WTC11 (cell line): ENCODE measurements at regions not wholly inside any gene's neighbourhood (a gene's known extent, or its start where the extent isn't known, plus 50 kb on each side); places are given as distances from the start of the nearest gene placed in this dataset.

ENCODE experiments used
- ATAC-seq: fragments of 200-7000 bp; cut with Tn5 transposase; 2 replicates; pipeline ENCODE4 v1.10.0; 2021; ENCODE audit warnings: mild to moderate bottlenecking, moderate library complexity
- CTCF ChIA-PET: fragments of 300-600 bp; sonication (Branson Sonifier 250); formaldehyde crosslinking; loops from one replicate; lab custom pipeline; 2021; ENCODE audit warnings: antibody characterized with exemption; lab: Charles Lee
- POLR2A ChIA-PET: fragments of 350-600 bp; sonication (Branson Sonifier 250); formaldehyde crosslinking; loops from one replicate; lab custom pipeline; 2021; ENCODE audit warnings: antibody characterized with exemption; lab: Charles Lee
- DNase-seq: peaks from one replicate; pipeline ENCODE4 v3.0.0; 2021; ENCODE audit warnings: low spot score
- H3K27ac Mint-ChIP-seq: 2 replicates; pipeline ENCODE4 v1.8.0; 2021; ENCODE audit warnings: mixed read lengths
- H3K27me3 Mint-ChIP-seq: 2 replicates; pipeline ENCODE4 v1.8.0; 2021; ENCODE audit warnings: low read depth, mild to moderate bottlenecking, moderate library complexity, mixed read lengths
- H3K36me3 Mint-ChIP-seq: 2 replicates; pipeline ENCODE4 v1.8.0; 2021; ENCODE audit warnings: mixed read lengths
- H3K4me1 Mint-ChIP-seq: 2 replicates; pipeline ENCODE4 v1.8.0; 2022; ENCODE audit warnings: mixed read lengths
- H3K4me3 Mint-ChIP-seq: 2 replicates; pipeline ENCODE4 v1.8.0; 2021; ENCODE audit warnings: mild to moderate bottlenecking, moderate library complexity, mixed read lengths
- H3K9me3 Mint-ChIP-seq: 2 replicates; pipeline ENCODE4 v1.8.0; 2021; ENCODE audit warnings: mixed read lengths
- AR ChIP-seq: fragments of 250-450 bp; sonication (Bioruptor Pico); IDR thresholded peaks from 2 replicates; pipeline ENCODE4 v1.9.0; 2021; ENCODE audit warnings: mild to moderate bottlenecking
- ATF2 ChIP-seq: sonication (generic); formaldehyde crosslinking; IDR thresholded peaks from 2 replicates; pipeline ENCODE4 v1.8.1; 2022; ENCODE audit warnings: low read depth, missing genetic modification reagents, borderline replicate concordance
- E2F4 ChIP-seq: sonication (generic); formaldehyde crosslinking; IDR thresholded peaks from 2 replicates; pipeline ENCODE4 v1.8.1; 2022; ENCODE audit warnings: low read depth, mild to moderate bottlenecking, moderate library complexity, missing genetic modification reagents, borderline replicate concordance
- FOXJ3 ChIP-seq: sonication (generic); formaldehyde crosslinking; IDR thresholded peaks from 2 replicates; pipeline ENCODE4 v1.9.0; 2021; ENCODE audit warnings: missing genetic modification reagents, mild to moderate bottlenecking, borderline replicate concordance
- JUN ChIP-seq: sonication (generic); formaldehyde crosslinking; IDR thresholded peaks from 2 replicates; pipeline ENCODE4 v1.8.0; 2023; ENCODE audit warnings: mild to moderate bottlenecking, missing genetic modification reagents
- NFATC4 ChIP-seq: fragments of 250-450 bp; sonication (Bioruptor Pico); IDR thresholded peaks from 2 replicates; pipeline ENCODE4 v1.9.0; 2021; ENCODE audit warnings: mild to moderate bottlenecking
- NFYB ChIP-seq: sonication (generic); formaldehyde crosslinking; conservative IDR thresholded peaks from 2 replicates; pipeline ENCODE4 v1.8.0; 2022; ENCODE audit warnings: low read depth, missing genetic modification reagents
- NR2C2 ChIP-seq: sonication (generic); formaldehyde crosslinking; IDR thresholded peaks from 2 replicates; pipeline ENCODE4 v1.8.0; 2022; ENCODE audit warnings: mild to moderate bottlenecking, missing genetic modification reagents
- TEAD4 ChIP-seq: sonication (generic); formaldehyde crosslinking; IDR thresholded peaks from 2 replicates; pipeline ENCODE4 v1.8.0; 2022; ENCODE audit warnings: mild to moderate bottlenecking, missing genetic modification reagents
- ZBTB21 ChIP-seq: sonication (generic); formaldehyde crosslinking; IDR thresholded peaks from 2 replicates; pipeline ENCODE4 v1.8.1; 2023; ENCODE audit warnings: mild to moderate bottlenecking, missing genetic modification reagents, borderline replicate concordance
- ZNF121 ChIP-seq: sonication (generic); formaldehyde crosslinking; IDR thresholded peaks from 2 replicates; pipeline ENCODE4 v1.8.0; 2023; ENCODE audit warnings: missing genetic modification reagents
- ZNF219 ChIP-seq: sonication (generic); formaldehyde crosslinking; IDR thresholded peaks from 2 replicates; pipeline ENCODE4 v1.8.0; 2023; ENCODE audit warnings: missing genetic modification reagents, mild to moderate bottlenecking, borderline replicate concordance
- ZNF232 ChIP-seq: sonication (generic); formaldehyde crosslinking; IDR thresholded peaks from 2 replicates; pipeline ENCODE4 v1.8.0; 2022; ENCODE audit warnings: mild to moderate bottlenecking, missing genetic modification reagents
- ZNF263 ChIP-seq: sonication (generic); formaldehyde crosslinking; IDR thresholded peaks from 2 replicates; pipeline ENCODE4 v1.8.1; 2022; ENCODE audit warnings: low read depth, mild to moderate bottlenecking, moderate library complexity, missing genetic modification reagents
- ZNF317 ChIP-seq: sonication (generic); formaldehyde crosslinking; IDR thresholded peaks from 2 replicates; pipeline ENCODE4 v1.8.1; 2023; ENCODE audit warnings: low read depth, mild to moderate bottlenecking, moderate library complexity, missing genetic modification reagents, borderline replicate concordance
- ZNF423 ChIP-seq: fragments of 250-450 bp; sonication (Bioruptor Pico); IDR thresholded peaks from 2 replicates; pipeline ENCODE4 v2.1.2; 2022; ENCODE audit warnings: mild to moderate bottlenecking, moderate library complexity
- ZNF532 ChIP-seq: fragments of 250-450 bp; sonication (Bioruptor Pico); IDR thresholded peaks from 2 replicates; pipeline ENCODE4 v1.9.0; 2021; ENCODE audit warnings: mild to moderate bottlenecking, borderline replicate concordance
- TF ChIP-seq, protein P1 (sequence below): fragments of 250-450 bp; sonication (Bioruptor Pico); IDR thresholded peaks from 2 replicates; pipeline ENCODE4 v2.1.2; 2022; ENCODE audit warnings: mild to moderate bottlenecking, moderate library complexity
- TF ChIP-seq, protein P2 (sequence below): sonication (generic); formaldehyde crosslinking; IDR thresholded peaks from 2 replicates; pipeline ENCODE4 v1.8.1; 2022; ENCODE audit warnings: mild to moderate bottlenecking, moderate library complexity, missing genetic modification reagents
- TF ChIP-seq, protein P3 (sequence below): fragments of 200-600 bp; IDR thresholded peaks from 2 replicates; pipeline ENCODE4 v1.8.0; 2022; ENCODE audit warnings: antibody characterized with exemption

- no peak for TF ChIP-seq E2F4 (CRISPR knock-in tag)
- no peak for TF ChIP-seq ZNF219 (CRISPR knock-in tag)
- TF ChIP-seq, protein P1, sequence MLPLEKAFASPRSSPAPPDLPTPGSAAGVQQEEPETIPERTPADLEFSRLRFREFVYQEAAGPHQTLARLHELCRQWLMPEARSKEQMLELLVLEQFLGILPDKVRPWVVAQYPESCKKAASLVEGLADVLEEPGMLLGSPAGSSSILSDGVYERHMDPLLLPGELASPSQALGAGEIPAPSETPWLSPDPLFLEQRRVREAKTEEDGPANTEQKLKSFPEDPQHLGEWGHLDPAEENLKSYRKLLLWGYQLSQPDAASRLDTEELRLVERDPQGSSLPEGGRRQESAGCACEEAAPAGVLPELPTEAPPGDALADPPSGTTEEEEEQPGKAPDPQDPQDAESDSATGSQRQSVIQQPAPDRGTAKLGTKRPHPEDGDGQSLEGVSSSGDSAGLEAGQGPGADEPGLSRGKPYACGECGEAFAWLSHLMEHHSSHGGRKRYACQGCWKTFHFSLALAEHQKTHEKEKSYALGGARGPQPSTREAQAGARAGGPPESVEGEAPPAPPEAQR (CRISPR knock-in tag) = no peak
- TF ChIP-seq, protein P2, sequence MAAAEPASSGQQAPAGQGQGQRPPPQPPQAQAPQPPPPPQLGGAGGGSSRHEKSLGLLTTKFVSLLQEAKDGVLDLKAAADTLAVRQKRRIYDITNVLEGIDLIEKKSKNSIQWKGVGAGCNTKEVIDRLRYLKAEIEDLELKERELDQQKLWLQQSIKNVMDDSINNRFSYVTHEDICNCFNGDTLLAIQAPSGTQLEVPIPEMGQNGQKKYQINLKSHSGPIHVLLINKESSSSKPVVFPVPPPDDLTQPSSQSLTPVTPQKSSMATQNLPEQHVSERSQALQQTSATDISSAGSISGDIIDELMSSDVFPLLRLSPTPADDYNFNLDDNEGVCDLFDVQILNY (CRISPR knock-in tag) = no peak
Observed at GRCh38 chr12:53809005-53809404, 57.2 kb upstream of the CISTR start (continued).

GRCh38 chr12:53810950-53811349 is 59.2 kb upstream of the CISTR start:
- Mint-ChIP-seq H3K36me3 (no peaks in the 10 kb centered on the region), H3K27ac (no peak overlapping the region), H3K9me3 (no peaks in the 10 kb centered on the region), H3K4me3 (no peak overlapping the region), H3K27me3 (peaks cover 12% of the 10 kb centered on the region), H3K4me1 (peaks cover 11% of the 10 kb centered on the region)
- ATAC-seq (no peak), DNase-seq (no peak)
- CTCF ChIA-PET = no interaction called here
- POLR2A ChIA-PET = interaction anchor here (0.8 kb wide), 1 partner anchor 112 kb away, joined by 3 read pairs; no protein-coding TSS in a partner anchor
- TF ChIP-seq ZNF263 (CRISPR knock-in tag) (no peak), ZNF317 (no peak), AR (no peak), ZNF232 (CRISPR knock-in tag) (no peak), TEAD4 (no peak), JUN (CRISPR knock-in tag) (no peak), ZNF423 (CRISPR knock-in tag) (no peak), FOXJ3 (CRISPR knock-in tag) (no peak)
- TF ChIP-seq, all 79 proteins: peak for 0

DNA sequence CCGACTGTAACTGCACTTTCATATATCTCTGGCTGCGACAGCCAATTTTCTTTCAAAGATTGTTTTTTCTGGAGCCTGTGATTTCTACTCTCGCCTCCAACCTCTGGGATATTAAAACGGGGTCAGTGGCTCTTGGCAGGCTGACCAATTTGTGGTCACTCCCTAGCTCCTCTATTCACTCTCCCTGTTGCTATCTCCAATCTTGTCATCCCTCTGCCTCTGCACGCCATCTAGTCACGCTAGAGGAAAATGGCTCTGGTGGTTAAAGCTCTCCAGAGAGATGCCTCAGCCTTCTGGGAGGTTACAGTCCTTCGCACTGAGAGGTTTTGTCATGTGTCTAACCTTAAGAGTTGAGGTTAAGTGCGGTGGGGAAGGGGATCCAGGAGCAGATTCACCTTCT is 59.8 kb upstream of the CISTR start:
- POLR2A ChIA-PET = interaction anchor here (0.8 kb wide), 1 partner anchor 111 kb away, joined by 3 read pairs; no protein-coding TSS in a partner anchor
- Mint-ChIP-seq H3K36me3 (no peaks in the 10 kb centered on the region), H3K9me3 (no peaks in the 10 kb centered on the region), H3K4me3 (no peak overlapping the region), H3K27me3 (peaks cover 16% of the 10 kb centered on the region), H3K27ac (no peak overlapping the region), H3K4me1 (peaks cover 9% of the 10 kb centered on the region)
- ATAC-seq (no peak), DNase-seq (no peak)
- CTCF ChIA-PET = interaction anchor here (1.5 kb wide), 1 partner anchor 8 kb away, joined by 6 read pairs; no protein-coding TSS in a partner anchor
- TF ChIP-seq NR2C2 (CRISPR knock-in tag) (no peak), ATF2 (CRISPR knock-in tag) (no peak), ZNF121 (CRISPR knock-in tag) (no peak), NFYB (CRISPR knock-in tag) (no peak), ZBTB21 (CRISPR knock-in tag) (no peak), NFATC4 (CRISPR knock-in tag) (no peak), ZNF532 (CRISPR knock-in tag) (no peak)
- TF ChIP-seq, protein P3, sequence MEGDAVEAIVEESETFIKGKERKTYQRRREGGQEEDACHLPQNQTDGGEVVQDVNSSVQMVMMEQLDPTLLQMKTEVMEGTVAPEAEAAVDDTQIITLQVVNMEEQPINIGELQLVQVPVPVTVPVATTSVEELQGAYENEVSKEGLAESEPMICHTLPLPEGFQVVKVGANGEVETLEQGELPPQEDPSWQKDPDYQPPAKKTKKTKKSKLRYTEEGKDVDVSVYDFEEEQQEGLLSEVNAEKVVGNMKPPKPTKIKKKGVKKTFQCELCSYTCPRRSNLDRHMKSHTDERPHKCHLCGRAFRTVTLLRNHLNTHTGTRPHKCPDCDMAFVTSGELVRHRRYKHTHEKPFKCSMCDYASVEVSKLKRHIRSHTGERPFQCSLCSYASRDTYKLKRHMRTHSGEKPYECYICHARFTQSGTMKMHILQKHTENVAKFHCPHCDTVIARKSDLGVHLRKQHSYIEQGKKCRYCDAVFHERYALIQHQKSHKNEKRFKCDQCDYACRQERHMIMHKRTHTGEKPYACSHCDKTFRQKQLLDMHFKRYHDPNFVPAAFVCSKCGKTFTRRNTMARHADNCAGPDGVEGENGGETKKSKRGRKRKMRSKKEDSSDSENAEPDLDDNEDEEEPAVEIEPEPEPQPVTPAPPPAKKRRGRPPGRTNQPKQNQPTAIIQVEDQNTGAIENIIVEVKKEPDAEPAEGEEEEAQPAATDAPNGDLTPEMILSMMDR = no peak
